NCI-H1417 (cell line): ENCODE measurements at regions not wholly inside any gene's neighbourhood (a gene's known extent, or its start where the extent isn't known, plus 50 kb on each side); places are given as distances from the start of the nearest gene placed in this dataset.

Source experiments
- DNase-seq, 3 experiments: peaks; one replicate each; lab custom pipeline; 2025; lab: John Stamatoyannopoulos, UW

DNA sequence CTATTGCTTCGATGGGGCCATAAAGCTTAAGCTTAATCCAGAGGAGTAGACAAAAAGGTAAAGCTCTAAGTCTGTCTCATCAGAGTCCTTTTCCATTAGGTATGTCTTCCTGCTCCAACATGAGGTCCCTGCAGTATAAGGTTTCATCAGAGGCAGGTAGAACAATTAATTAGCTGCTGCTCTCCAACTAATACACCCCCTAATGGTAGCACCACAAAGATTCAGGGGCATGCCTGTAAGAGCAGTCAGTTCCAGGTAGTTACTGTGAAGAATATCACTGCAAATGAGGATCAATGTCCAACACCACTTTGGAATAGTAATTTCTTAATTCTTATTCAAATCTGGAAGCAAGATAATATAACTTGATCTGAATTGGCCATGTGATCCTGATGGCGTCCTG lies 160.3 kb upstream of the ESRRG start:
- no peak for DNase-seq

DNA sequence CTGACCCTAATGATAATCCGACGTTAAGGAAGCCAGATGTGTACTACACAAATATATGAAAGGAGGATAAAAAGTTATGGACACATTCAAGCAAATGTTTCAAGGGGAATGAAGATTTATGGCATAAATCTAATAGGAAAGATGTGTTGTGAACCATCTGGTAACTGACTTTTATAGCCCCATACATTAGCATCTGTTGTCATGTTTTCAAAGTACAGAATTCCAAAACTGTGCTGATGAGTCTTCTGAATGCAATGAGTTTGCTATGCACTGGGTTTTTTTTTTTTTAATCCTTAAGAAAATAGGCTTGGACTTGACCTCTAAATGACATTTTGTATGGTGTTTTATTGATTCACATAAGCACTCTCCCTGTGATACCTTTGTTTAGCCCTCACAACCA lies 158.5 kb upstream of the ESRRG start:
- DNase-seq: no peak

DNA sequence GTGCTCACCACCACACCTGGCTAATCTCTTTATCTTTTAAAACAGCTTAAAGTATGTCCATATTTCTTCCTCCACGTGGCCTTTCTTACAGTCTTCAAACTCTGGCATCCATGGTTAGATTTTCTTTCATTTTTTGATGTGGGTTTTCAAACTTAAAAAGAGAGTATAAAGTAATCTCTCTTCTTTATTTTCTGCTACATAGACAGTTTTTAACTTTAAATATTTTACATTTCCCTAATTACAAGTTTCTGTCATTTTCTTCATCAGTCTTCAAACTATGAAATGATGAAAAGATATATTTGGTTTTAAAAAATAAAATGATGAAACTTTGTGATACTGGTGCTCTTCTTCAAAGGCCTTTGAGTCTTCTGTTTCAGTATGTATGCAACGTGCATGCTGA lies 143.5 kb upstream of the ESRRG start:
- DNase-seq: no peak

DNA sequence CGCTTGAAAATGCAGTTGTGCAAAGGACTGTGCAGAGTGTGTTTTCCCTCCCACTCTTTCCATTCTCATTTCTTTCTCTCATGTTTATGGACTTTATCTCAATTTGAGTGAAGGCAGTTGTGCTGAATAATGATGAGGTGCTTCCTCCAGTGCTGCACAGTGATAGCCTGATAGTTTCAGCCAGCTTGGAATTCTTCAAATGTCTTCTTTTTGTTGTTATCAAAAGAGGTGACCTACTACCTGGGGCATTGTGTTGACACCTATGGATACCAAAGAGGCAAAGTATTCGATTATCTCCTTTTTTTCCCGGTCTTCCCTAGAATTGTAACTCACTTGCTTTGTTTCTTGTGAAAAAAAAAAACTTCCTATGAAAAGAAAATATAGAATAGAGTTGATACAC lies 132.6 kb upstream of the ESRRG start:
- DNase-seq: no peak

DNA sequence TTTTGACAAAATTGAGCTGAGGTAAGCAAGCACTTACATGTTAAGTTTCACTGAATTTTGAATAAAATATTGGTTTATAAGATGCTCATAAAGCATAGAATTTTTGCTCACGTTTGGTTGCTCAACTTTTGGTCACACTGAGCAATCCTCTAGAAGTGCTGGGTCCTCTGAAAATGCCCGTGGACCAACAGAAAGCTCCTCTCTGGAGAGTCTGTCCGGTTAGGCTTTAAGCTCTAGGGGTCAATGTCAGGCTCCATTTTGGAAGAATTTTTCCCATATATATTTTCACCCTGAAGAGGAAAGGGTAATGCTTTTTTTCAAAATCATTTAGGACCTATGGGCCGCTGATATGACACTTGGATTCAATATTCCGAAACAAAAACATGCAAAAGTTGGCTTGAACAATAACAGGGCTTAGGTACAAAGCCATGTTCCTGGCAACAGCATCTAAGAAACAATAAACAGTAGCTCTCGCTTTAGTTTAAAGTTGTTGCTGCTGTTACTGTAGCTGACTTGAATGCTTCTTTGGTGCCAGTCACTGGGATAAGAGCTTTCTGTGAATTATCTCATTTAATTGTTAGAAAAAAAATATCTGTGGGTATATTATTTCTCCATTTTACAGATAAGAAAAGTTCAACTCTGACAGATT lies 131.7 kb upstream of the ESRRG start:
- DNase-seq: no peak

DNA sequence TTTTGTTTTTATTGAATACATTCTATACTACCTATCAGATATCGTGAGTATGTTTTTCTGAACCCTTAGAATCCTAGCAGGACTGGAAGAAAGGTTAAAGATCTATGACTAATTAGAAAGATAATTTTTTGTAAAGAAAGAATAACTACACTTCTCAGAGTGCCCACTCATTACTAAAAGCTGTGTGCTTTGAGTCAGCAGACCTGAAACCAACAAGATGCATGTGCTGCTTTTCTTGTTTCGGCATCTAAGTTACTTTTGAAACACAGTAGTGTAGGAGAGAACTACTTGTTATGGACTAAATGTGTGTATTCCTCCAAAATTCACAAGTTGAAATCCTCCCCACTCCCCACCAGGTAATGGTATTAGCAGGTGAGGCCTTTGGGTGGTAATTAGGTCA lies 127.8 kb upstream of the ESRRG start:
- no peak for DNase-seq

DNA sequence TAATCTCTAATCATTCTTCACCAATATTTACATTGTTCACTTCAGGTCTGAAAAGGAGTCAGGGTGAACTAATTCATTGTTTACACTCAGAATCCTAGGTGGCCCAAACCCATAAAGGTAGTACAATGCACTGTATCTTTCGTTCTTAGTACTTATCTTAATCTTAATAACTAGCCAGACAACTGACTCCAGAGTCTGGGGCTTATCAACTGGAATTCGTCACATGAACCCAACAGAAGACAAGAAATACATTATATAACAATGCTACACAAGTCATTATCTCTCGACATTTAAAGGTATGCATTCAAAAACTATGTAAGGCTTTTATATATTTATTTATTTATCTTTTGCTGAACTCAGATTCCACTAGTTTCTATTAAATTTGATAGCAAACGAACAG lies 125.9 kb upstream of the ESRRG start:
- no peak for DNase-seq

DNA sequence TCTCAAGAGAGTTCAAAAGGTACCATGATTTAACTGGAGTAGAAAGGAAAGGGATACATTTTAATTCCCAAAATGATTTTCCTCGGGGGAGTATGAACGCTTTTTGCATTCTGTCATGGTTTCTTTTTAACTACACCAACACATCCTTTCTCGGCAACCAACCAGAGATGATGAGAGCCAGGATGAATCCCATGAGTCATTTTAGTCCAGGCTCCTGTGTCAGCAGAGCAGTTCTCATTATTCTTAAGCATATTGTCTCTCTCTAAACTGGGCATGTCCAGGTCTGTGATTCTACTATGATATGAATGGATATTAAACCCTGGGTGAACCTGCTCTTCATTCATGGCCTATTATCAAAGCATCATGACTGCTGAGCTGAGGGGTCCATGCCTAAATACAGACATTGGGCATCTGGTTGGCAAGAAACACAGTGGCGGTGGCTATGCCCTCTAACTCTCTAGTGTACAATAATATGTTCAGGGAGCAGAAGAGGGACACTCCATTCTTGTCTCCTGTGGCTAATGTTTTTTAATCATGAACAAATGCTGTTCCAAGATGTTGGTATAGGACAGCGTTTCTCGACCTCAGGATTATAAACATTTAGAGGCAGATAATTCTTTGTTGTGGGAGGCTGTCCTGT lies 124.3 kb upstream of the ESRRG start:
- no peak for DNase-seq

DNA sequence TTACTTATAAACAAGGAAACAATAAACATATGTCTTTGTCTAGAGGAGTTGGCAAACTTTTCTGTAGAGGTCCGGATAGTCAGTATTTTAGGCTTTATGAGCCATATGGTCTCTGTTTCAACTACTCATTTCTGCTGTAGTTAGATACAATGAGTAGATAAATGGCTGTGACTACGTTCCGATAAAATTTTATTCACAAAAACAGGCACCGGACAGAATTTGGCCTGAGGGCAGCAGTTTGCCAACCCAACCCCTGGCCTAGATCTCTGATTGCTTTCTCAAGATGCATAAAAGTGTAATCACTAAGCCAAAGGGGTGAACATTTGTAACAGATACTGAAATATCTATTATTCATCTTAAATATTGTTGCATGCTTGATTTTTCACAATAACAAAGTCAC lies 123.1 kb upstream of the ESRRG start:
- no peak for DNase-seq

DNA sequence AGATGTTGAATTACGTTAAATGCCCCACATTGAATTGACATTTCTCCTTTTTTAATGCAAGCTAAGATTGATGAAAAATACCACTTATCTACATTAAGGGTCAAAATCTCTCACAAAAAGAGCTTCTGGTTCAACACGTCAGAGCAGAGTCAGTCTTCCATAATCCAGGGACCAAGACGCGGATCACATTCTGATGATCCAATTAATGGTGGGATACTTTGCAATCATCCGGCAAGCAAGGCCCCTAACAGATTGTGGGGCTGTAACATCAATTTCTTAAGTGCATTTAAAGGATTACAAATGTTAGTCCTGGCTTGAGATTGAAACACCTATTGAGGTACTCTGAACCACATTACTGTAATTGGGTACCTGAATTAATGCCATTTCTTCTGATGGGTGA lies 120.2 kb upstream of the ESRRG start:
- no peak for DNase-seq

DNA sequence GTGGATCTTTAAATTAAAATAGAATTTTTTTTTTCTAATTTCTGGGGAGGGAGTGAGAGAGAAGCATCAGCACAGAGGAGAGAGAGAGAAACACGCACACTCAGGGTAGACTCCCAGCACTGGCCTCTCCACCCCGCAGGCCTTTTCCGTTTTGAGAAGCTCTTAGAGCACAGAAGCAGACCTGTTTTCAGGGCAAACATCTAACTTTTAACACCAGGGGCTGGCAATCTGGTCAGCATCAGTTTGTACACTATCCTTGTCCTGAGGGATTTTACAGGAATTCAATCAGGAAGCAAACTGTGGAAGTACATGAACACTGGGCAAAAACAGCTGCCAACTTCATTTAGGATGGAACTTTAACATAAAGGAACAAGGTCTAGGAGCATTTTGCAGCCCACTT lies 117.9 kb upstream of the ESRRG start:
- DNase-seq: no peak

DNA sequence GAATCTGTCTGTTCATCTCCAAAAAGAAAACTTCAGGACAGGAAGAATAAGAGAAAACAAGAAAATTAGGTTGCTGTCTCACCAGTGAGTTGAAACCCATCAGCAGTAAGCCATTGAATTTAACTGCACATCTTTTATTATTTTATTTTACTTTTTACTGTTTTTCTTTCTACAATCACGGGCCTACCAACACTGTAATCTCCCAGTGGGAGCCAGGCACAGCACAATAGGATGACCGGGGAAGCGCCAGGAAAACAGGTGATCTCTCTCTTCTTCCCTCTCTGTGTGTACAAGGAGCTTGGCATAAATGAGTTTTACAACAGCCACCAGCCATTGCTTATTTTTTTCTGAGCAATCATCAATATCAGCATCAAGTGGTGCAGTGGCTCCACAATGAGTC lies 113.1 kb upstream of the ESRRG start:
- DNase-seq: peak in 2 of 3 experiments; percentile 40 to 67

DNA sequence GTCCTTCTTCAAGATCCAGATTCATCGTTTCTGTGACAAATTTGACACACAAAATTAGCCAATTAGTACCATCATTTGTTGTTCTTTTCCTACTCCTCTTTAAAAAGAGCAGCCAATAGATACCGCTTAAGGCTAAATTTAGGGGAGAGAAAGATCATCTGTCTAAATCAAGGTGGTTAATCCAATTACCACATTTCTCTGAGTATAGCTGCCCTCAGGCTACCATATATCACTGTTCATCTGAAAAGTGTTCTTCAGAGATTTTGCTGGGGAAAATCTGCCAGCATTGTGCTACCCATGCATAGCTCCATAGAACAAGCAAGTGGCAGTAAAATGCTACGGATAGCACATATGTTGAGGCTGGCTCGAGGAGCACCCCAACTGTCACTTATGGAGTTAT lies 110.3 kb upstream of the ESRRG start:
- no peak for DNase-seq

DNA sequence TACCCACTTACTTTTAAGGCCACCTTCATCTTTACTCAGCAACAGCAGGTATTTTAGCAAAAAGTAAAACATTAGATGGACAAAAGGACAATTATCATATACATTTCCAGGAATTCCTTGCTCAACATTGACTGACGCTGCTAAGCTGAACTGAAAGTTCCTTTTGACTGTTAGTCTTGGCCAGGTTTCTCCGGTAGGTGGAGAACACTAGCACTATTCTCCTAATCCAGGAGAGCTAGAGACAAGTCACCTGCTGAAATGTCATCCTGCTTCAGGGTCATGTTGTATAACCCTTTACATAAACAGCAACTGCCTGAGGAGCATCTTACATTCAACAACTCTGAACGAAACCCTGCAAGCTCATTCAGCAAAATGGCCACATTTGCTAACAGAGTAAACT lies 109.0 kb upstream of the ESRRG start:
- DNase-seq: no peak

DNA sequence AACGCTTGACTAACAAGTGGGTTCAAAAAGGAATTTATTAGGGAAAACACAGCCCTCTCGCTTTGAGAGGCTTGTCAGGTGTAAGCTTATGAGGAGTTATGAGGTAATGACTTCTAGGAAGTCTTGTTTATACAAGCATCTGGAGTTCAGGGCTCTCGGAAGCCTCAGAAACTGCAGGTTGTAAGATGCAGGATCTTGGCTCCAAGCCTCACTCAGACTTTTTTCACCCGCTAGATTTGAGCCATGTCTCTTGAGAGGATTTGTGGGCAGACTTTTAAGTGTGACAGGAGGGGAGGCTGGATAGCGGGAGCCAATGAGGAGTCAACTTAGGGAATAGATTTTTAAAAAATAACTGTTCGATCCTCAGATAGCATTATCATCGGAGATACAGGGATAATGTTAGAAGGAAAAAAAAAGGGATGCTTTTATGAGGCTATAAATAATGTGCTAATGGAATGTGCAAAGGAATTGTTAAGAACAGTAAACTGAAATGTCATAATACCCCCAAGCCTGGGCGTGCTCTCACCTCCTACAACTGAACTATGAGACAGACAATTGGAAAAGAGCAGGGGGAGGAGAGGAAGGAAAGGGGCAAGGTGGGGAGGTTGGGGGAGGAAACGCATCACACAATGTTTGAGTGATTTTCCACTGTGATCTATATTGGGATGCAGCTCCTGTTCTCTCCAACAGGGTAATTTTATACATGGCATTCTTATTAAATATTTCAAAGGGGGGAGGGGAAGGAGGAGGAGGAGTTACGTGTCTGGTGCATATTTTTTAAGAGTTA lies 107.4 kb upstream of the ESRRG start:
- DNase-seq: peak in 1 of 3 experiments; percentile 1

DNA sequence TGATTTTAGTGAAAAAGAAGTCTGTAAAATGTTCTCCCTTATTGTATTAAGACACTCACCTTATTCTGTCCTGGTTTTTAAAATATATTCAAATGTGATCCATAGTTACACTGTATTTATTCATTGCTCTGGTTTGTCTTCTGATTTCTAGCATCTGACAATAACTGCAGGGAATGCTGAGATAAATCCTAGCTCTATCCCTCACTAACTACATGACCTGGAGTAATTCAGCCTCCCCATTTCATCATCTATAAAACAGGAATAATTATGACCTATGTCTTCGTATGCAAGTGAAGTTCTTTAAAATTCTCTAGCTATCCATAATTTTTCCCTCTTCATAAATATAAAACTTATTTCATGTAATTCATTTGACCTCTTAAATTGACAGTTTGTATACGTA lies 104.0 kb upstream of the ESRRG start:
- no peak for DNase-seq

DNA sequence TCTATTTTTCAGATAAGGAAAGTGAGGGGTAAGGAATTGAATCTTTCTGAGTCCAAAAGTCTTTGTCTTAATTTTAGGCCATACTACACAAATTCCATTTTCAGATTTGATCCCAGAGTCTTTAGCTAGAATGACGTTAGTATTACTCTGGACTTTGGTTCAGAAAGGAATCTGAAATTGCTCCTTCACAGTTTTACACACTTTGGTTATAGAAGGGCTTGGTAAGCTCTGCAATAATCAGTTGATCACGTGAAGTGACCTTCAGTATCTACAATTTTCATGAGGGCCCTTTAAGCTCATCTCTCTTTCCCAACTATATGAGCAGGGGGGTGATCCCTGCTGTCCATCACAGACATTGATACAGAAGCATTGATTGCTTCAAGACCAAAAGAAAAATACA lies 103.4 kb upstream of the ESRRG start:
- no peak for DNase-seq

DNA sequence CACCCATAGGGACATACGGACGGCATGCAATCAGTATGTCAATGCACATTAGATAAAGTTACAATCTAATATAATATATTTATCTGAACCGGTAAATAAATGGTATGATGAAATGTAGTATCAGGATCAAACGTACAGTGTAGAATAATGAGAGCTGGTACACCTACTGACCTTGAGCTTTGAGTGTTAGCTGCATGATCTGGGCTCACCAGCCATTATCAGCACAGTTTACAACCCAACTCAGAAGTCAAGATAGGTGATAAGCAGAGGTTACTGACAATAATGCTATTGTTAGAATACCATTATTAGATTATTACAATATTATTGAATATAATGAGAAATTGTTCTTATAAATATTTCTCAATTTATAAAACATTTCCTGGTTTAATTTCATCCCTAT lies 103.0 kb upstream of the ESRRG start:
- no peak for DNase-seq

DNA sequence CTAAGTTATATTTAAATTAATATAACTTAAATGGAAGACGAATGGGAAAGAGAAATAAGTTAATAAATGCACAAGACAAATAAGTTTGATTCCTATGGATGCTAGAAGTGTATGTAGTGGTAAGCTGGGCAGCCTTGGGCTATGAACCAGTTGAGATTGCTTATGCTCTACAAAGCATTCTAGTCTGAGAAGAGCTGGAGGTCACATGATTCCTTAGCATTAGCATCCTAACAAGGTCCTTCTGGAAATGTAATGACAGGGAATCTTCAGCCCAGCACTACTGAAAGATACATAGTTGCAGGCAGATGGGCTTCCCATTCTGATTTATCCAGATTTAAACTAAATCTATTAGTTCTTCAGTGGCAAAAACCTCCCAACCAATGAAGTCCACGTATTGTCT lies 102.3 kb upstream of the ESRRG start:
- no peak for DNase-seq

DNA sequence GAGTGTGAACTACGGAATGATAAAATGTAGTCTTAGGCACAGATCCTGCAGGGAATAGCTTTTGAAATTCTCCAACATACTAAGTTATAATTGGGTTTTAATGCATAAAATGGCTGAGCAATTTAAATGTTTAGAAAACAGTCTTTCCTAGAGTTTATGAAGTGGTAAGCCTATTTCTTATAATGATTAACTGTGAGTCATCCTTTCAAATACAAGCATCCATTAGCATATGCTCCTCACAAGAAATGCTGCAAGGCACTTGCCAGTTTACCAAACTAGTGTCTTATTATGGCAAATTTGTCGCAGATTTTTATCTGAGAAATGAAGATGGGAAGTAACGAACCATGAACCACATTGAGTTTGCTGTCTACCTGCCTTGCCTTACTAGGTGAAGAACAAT lies 101.3 kb upstream of the ESRRG start:
- no peak for DNase-seq

DNA sequence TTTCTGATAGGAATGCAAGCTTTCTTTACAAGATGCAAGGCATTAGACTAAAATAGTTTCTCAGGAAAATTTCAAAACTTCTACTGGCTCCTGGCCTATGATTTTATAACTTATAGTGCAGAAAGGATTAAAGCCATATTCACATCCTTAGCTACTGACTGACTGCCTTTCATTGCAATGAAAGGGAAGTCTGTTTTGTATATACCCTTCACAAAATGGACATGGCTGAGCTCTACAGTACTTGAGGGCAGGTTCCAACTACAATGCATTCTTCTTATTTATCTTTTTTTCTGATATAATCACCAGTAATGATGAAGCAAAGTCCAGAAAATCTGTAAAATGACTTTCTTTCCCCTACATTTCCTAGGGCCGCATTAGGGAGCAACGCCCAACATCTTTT lies 100.5 kb upstream of the ESRRG start:
- DNase-seq: no peak

DNA sequence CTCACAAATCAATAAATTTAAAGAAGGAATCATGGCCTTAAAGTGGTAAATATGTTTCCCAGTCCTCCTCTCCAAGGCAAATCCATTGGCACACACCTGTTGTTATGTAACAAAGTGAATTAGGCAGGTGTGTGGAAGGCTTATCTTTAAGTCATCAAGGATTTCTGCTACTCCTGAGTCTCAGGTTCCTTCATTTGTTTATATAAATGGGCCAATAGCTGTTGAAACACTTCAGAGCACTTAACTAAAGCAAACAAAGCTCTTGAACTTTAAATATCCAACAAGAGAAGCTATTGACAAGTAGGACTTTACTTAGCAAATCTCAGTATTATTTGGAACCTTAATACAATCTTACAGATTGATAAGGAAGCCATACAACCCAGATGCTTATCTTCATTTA lies 99.3 kb upstream of the ESRRG start:
- peak; percentile 22 to 80 (median 78) for DNase-seq

DNA sequence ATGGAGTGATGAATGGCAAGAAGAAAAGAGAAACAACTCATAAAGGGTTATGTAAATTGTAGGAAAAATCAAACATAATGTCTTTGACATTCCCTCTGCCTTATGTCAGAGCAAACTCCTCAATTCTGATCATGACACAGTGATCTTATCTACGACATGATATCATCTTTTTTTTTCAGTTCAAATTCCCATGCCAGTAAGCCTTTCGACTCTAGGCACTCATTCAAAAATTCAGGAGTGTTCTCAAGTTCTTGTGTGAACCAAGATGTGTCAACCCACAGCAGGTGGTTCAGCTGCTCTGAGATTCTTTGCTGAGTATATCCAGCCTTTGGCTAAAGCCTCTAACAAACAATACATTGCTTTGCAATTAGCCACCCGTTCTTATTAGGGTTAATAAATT lies 97.1 kb upstream of the ESRRG start:
- DNase-seq: peak in 1 of 3 experiments; percentile 51

DNA sequence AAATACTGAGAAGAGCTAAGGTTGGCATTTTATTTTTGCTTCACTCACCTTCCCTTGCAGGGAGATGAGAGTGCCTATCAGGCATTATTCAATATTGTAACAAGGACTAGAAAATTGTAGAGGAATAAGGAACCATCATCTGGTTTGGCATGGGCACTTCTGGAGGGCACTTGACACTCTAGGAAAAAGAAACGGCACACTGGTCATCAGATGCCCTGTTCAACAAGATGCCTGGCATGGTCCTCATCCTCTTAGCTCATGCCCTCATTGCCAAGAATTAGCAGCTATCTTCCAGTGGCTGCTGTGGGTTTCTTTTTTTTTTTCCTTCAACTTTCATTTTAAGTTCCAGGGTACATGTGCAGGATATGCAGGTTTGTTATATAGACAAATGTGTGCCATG lies 95.1 kb upstream of the ESRRG start:
- no peak for DNase-seq
